HG03045 (cell line): ENCODE measurements at regions not wholly inside any gene's neighbourhood (a gene's known extent, or its start where the extent isn't known, plus 50 kb on each side); places are given as distances from the start of the nearest gene placed in this dataset.
"Not testable (repeated sequence)": the region's sequence is repeated elsewhere in the genome, so short reads cannot be mapped to it uniquely, and the experiment has no call there.

Source experiments
- ATAC-seq: cut with Tn5 transposase; IDR thresholded peaks from one replicate; pipeline ENCODE4 v1.9.1; 2021; ENCODE audit warnings: mild to moderate bottlenecking, moderate library complexity; ENCODE audit not compliant: unreplicated experiment

DNA sequence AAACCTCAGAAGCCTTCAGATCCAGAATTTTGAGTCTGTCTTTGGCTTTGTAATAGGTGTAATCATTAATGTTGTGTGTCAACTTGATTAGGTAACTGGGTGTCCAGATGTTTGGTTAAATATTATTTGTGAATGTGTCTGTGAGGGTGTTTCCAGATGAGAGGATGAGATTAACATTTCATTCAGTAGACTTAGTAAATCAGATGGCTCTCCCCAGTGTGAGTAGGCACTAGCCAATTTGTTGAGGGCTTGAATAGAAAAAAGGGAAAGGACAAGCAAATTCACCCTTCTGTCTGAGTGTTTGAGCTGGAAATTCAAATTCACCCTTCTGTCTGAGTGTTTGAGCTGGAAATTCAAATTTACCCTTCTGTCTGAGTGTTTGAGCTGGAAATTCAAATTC lies 932.2 kb downstream of the SLC6A15 start:
- ATAC-seq = no peak

GRCh38 chr12:83979785-83980184 lies 932.8 kb downstream of the SLC6A15 start:
- ATAC-seq = no peak

DNA sequence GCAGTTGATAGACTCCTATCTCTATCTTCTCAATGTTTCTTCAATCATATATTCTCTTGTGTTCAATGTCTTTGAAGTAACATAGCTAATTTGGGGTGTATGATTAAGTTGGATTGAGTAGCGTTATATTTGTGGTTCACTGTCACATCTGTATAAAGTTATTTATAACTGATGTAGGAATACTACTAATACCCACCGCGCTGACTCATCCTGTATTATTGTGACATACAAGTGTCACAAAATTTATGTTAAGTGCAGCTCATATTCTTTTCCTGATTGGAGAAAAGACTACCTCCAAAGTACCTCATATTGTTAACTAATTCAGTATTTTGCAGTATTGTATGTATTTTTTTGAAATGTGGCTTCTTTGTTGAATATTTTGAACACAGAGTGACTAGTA lies 940.8 kb downstream of the SLC6A15 start:
- ATAC-seq = no peak

DNA sequence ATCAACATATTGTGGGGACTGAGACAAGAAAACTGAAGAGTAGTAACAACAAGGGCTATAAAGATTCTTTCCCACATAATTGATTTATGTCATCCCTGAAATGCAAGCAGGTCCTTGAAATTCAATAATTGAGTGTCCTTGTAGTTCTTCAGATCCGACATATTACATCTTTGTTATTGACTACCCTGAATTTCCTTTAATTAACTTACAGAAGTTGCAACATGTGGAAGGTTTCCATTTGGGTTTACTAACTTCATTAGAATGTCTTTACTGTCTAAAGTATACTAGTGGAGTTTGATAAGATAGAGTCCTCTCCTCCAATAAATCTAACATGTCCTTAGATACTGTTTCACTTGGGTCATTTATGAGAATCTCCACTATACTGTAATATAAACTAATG lies 951.8 kb downstream of the SLC6A15 start:
- ATAC-seq = no peak

DNA sequence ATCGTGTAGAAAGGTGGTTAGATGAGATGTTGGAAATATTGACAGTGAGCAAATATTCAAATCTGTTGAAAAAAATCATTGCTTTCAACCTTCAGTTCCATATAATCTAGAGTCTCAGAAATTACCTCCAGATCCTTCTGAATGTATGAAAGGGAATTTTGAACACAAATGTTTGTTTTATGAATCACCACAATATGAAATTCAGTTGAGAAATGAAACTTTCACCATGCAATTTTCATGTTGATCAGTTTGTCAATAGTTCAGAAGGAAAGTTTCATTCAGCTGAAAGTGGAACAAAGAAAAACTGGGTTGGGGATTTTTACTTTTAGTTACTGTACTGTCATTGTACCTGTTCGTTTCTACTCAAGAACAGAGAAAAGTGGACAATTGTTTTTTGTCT lies 953.6 kb downstream of the SLC6A15 start:
- ATAC-seq = no peak

- ATAC-seq = no peak
Observed at GRCh38 chr12:83954956-83955601, 957.5 kb downstream of the SLC6A15 start.

DNA sequence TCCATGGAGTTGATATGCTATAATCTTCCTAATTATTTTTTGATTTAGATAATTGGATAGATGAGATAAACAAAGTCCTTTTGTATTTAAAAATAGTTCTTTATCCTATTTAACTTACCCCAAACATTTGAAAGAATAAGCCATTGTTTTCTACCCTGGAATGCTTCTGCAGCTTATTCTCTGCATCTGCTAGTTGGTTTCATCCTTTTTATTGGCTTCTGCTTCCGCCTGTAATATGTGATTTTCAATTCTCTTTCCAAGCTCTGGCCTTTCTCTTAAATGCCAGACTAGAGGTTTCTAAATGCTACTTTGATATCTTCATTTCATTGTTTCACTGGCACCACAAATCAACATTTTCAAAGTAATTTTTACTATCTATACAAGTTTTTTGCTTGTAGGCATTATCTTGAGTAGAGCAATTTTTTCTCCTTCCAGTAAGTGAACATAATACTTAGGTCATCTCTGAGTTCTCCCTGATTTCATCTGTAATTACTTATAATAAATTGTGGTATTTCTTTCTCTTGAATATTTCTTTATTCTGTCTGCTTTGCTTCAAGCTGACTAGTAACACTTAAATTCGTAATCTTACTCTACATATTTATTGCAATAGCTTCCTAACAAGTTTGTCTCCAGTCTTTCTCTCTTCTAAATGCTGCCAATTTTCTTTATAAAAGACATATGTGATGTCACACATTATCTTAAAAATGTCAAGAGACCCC lies 958.4 kb downstream of the SLC6A15 start:
- ATAC-seq = no peak

DNA sequence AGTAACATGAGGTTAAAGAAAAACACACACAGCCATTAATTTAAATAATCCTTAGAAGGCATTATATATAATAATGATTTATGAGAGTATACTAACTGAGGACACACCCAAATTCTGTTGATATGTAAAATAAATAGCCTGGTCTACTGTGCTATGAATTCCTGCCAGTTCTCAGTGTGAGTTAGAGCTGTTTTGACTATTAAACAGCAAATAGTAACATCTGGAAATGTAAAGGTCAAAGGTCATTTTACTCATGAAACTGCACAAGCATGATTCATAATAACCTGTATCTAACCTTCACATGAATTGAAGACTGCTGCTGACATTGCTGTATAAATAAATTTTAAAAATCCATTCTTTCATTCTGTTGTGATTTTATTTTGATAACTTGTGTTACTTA lies 966.7 kb downstream of the SLC6A15 start:
- ATAC-seq = no peak

- ATAC-seq = no peak
Observed at GRCh38 chr12:83939718-83940117, 972.9 kb downstream of the SLC6A15 start.

DNA sequence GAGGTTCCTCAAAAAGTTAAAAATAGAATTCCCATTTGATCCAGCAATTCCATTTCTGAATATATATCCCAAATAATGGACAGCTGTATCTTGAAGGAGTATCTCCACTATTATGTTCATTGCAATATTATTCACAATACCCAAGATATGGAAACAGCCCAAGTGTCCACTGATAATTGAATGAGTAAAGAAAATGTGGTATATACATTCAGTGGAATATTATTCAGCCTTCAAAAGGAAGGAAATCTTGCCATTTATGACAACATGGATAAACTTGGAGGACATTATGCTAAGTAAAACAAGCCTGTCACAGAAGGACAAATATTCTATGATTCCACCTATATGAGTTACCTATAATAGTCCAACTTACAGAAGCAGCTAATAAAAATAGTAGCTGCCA lies 979.0 kb downstream of the SLC6A15 start:
- ATAC-seq = no peak

- no peak for ATAC-seq
Observed at GRCh38 chr12:83932011-83932410, 980.6 kb downstream of the SLC6A15 start.

DNA sequence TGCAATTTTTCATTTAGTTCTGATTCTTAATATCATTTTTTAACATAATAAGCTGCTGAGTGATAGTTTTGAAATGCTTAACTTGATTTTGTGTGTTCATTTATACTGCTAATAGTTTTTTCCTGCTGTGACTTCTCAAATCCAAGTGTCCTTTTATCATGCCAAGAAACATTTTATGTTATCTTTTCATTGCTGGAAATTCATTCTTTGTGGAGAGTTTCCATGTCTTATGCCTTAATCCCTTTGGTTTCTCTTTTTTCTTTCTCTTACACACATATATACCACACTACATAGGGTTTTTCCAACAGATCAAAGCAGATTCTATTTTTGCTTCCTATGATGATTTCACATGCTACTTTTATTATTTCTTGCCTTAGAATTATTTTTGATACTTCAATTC lies 981.1 kb downstream of the SLC6A15 start:
- no peak for ATAC-seq

GRCh38 chr12:83929792-83930191 lies 982.8 kb downstream of the SLC6A15 start:
- not testable (repeated sequence) for ATAC-seq

- no peak for ATAC-seq
Observed at GRCh38 chr12:83920821-83921547, 991.6 kb downstream of the SLC6A15 start.

GRCh38 chr12:83919081-83919480 lies 993.5 kb downstream of the SLC6A15 start:
- no peak for ATAC-seq

- ATAC-seq = no peak
Observed at GRCh38 chr12:83904175-83904574, 1008.4 kb downstream of the SLC6A15 start.

DNA sequence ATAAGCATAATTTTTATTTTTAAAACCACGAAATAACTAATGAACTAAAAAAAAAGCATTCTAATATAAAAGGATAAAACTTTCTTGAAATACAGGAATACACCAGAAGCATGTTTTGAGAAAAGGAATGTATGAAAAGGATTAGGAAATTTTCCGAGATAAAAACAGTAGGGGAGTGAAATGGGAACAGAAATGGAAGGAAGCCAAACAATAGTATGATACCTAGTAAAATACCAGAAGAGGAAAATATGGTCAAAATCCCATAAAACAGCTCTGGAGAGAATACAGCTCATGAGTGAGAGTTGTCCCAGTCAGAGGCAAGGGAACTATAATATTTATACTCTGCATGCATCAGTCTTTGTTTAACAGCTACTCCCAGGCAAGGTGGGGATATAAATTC lies 1016.2 kb downstream of the SLC6A15 start:
- ATAC-seq = no peak

DNA sequence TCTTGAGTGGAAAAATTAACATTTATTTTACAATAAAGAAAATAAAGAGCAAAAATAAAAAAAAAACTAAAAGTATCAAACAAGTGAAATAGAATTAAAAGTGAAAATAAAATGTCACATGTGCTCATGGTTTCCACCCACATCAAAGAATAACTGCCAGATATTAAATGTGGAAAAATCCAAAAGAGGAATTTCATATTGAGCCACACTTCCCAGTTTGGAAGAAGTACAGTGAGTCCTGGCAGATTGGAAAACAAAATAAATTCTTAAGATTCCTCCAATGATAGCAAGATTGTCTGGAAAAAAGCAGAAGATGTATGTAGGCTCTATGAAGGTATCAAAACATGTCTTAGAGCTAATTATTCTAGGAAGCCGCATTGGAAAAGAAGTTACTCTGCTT lies 1019.5 kb downstream of the SLC6A15 start:
- no peak for ATAC-seq

DNA sequence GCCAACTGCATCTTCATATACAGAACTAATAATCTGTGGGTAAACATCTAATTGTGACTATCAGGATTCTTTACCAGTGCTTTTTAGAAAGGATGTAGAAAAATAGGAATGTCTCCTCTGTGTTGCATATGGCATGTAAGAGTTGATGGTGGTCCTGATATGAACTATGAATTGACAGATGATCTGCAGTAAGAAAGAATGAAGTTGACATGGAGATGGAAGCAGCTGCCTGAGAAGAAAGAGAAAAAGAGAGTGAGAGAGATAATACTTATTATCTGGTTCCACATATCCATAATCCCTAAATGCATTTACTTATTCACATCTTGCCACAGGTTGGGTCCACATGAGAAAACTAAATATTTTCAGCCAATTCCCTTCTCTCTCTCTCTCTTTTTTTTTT lies 1022.9 kb downstream of the SLC6A15 start:
- ATAC-seq = no peak

- no peak for ATAC-seq
Observed at GRCh38 chr12:83886479-83886878, 1026.1 kb downstream of the SLC6A15 start.

- ATAC-seq = not testable (repeated sequence)
Observed at GRCh38 chr12:83870921-83871599, 1041.5 kb downstream of the SLC6A15 start.
